Neural progenitor cell (in vitro differentiated cells): ENCODE measurements at regions not wholly inside any gene's neighbourhood (a gene's known extent, or its start where the extent isn't known, plus 50 kb on each side); places are given as distances from the start of the nearest gene placed in this dataset.

ENCODE experiments used
- CTCF ChIP-seq: fragments of 200-600 bp; sonication (generic); IDR thresholded peaks from 2 replicates; pipeline ENCODE4 v1.5.1; 2017; ENCODE audit warnings: antibody characterized with exemption, mild to moderate bottlenecking
- EZH2 ChIP-seq: fragments of 200-600 bp; sonication (generic); IDR thresholded peaks from 2 replicates; pipeline ENCODE4 v1.6.1; 2017; ENCODE audit warnings: antibody characterized with exemption, mild to moderate bottlenecking, moderate library complexity
- EZH2phosphoT487 ChIP-seq: fragments of 200-600 bp; sonication (generic); IDR thresholded peaks from 2 replicates; pipeline ENCODE4 v1.6.1; 2017; ENCODE audit warnings: antibody characterized with exemption

GRCh38 chr5:103623425-103623824 lies 60.8 kb upstream of the NUDT12 start:
- no peak for TF ChIP-seq CTCF
- no peak for TF ChIP-seq EZH2phosphoT487
- no peak for TF ChIP-seq EZH2
